Trophoblast cell (in vitro differentiated cells and primary cell): ENCODE measurements at regions not wholly inside any gene's neighbourhood (a gene's known extent, or its start where the extent isn't known, plus 50 kb on each side); places are given as distances from the start of the nearest gene placed in this dataset.

Source experiments
- DNase-seq, 2 donors: peaks; one replicate each; pipeline ENCODE4 v3.0.0-alpha.2; 2016
- H2AFZ ChIP-seq: 2 replicates; pipeline ENCODE4 v1.6.1; 2013; ENCODE audit warnings: low read length, moderate library complexity, mild to moderate bottlenecking; ENCODE audit not compliant: insufficient read depth, poor library complexity
- H2AK5ac ChIP-seq: 2 replicates; pipeline ENCODE4 v1.6.1; 2013; ENCODE audit warnings: mild to moderate bottlenecking, low read length
- H2BK120ac ChIP-seq: 2 replicates; pipeline ENCODE4 v1.6.1; 2013; ENCODE audit warnings: low read length, mild to moderate bottlenecking, moderate library complexity; ENCODE audit not compliant: insufficient read depth, poor library complexity
- H2BK12ac ChIP-seq: 2 replicates; pipeline ENCODE4 v1.6.1; 2013; ENCODE audit warnings: mild to moderate bottlenecking, low read length, moderate library complexity
- H2BK5ac ChIP-seq: 2 replicates; pipeline ENCODE4 v1.6.1; 2013; ENCODE audit warnings: low read length, low read depth, moderate library complexity, mild to moderate bottlenecking; ENCODE audit not compliant: poor library complexity
- H3K14ac ChIP-seq: 2 replicates; pipeline ENCODE4 v1.6.1; 2013; ENCODE audit warnings: mild to moderate bottlenecking, low read length
- H3K18ac ChIP-seq: 2 replicates; pipeline ENCODE4 v1.6.1; 2013; ENCODE audit warnings: mild to moderate bottlenecking, low read length
- H3K23ac ChIP-seq: 2 replicates; pipeline ENCODE4 v1.6.1; 2013; ENCODE audit warnings: low read length
- H3K27ac ChIP-seq: 2 replicates; pipeline ENCODE4 v1.5.1; 2013; ENCODE audit warnings: low read depth, mild to moderate bottlenecking, inconsistent platforms, low read length, moderate library complexity
- H3K27me3 ChIP-seq: 2 replicates; pipeline ENCODE4 v1.6.1; 2013; ENCODE audit warnings: inconsistent platforms, mild to moderate bottlenecking, low read length, moderate library complexity; ENCODE audit not compliant: insufficient read depth
- H3K36me3 ChIP-seq, 2 experiments: 1 replicate in 1 of 2; 2 replicates in 1 of 2; pipeline ENCODE4 v1.6.1; 2013; ENCODE audit warnings: low read length in 2 of 2, mild to moderate bottlenecking in 2 of 2, moderate library complexity in 1 of 2; ENCODE audit not compliant: insufficient read depth in 2 of 2, control insufficient read depth in 1 of 2
- H3K4ac ChIP-seq: 2 replicates; pipeline ENCODE4 v1.6.1; 2013; ENCODE audit warnings: low read depth, mild to moderate bottlenecking, low read length, moderate library complexity
- H3K4me1 ChIP-seq, 2 experiments: 1 replicate in 1 of 2; 2 replicates in 1 of 2; pipeline ENCODE4 v1.6.1; 2013; ENCODE audit warnings: low read length in 2 of 2, mild to moderate bottlenecking in 2 of 2, moderate library complexity in 1 of 2; ENCODE audit not compliant: insufficient read depth in 2 of 2, control insufficient read depth in 1 of 2
- H3K4me2 ChIP-seq: 2 replicates; pipeline ENCODE4 v1.6.1; 2013; ENCODE audit warnings: inconsistent platforms, mild to moderate bottlenecking, low read length, moderate library complexity
- H3K4me3 ChIP-seq: 2 replicates; pipeline ENCODE4 v1.5.1; 2013; ENCODE audit warnings: mild to moderate bottlenecking, low read depth, low read length, inconsistent platforms
- H3K79me1 ChIP-seq: one replicate; pipeline ENCODE4 v1.6.1; 2013; ENCODE audit warnings: low read length
- H3K79me2 ChIP-seq: 2 replicates; pipeline ENCODE4 v1.6.1; 2013; ENCODE audit warnings: low read length, mild to moderate bottlenecking; ENCODE audit not compliant: control insufficient read depth, insufficient read depth, poor library complexity
- H3K9ac ChIP-seq: 2 replicates; pipeline ENCODE4 v1.6.1; 2013; ENCODE audit warnings: mild to moderate bottlenecking, low read length
- H3K9me3 ChIP-seq: 2 replicates; pipeline ENCODE4 v1.6.1; 2013; ENCODE audit warnings: low read depth, mild to moderate bottlenecking, control low read depth, inconsistent platforms, low read length; ENCODE audit not compliant: insufficient read depth
- H4K12ac ChIP-seq: 2 replicates; pipeline ENCODE4 v1.6.1; 2013; ENCODE audit warnings: low read depth, mild to moderate bottlenecking, low read length, moderate library complexity
- H4K8ac ChIP-seq: 2 replicates; pipeline ENCODE4 v1.6.1; 2013; ENCODE audit warnings: low read depth, mild to moderate bottlenecking, low read length, moderate library complexity
- H4K91ac ChIP-seq: one replicate; pipeline ENCODE4 v1.6.1; 2013; ENCODE audit warnings: low read depth, mild to moderate bottlenecking, low read length, moderate library complexity
- WGBS: extraction: QIAGEN DNeasy Blood & Tissue Kit; methylation state at CpG from one replicate; pipeline ENCODE4 v1.1.7; 2013; ENCODE audit warnings: missing lambda C conversion rate; ENCODE audit not compliant: insufficient read length, insufficient coverage; ENCODE audit errors: extremely low coverage; 5-methylcytosine and 5-hydroxymethylcytosine counted together

GRCh38 chr6:165875946-165876345, 212.9 kb upstream of the PDE10A start:
- Histone ChIP-seq H4K91ac (no peak overlapping the region), H2AK5ac (no peak overlapping the region), H2AFZ (no peak overlapping the region), H3K79me2 (no peaks in the 10 kb centered on the region), H3K36me3 (no peaks in the 10 kb centered on the region), H3K18ac (no peak overlapping the region), H3K79me1 (no peaks in the 10 kb centered on the region), H3K27me3 (no peaks in the 10 kb centered on the region), H3K14ac (no peak overlapping the region), H4K12ac (no peak overlapping the region), H3K27ac (no peak overlapping the region), H4K8ac (no peak overlapping the region), H2BK12ac (no peak overlapping the region), H2BK5ac (no peak overlapping the region), H3K9ac (no peak overlapping the region), H3K4me3 (no peak overlapping the region), H2BK120ac (no peak overlapping the region), H3K9me3 (no peaks in the 10 kb centered on the region), H3K4me1 (no peaks in the 10 kb centered on the region), H3K4ac (no peak overlapping the region), H3K4me2 (no peak overlapping the region), H3K23ac (no peak overlapping the region)
- no peak for DNase-seq
- WGBS = no CpG with 5 or more reads among the region's 1 CpG

- H2AK5ac ChIP-seq = no peak overlapping the region
Measured at GRCh38 chr6:165873976-165874375, 210.9 kb upstream of the PDE10A start.

GRCh38 chr6:165872811-165873210, 209.8 kb upstream of the PDE10A start:
- H2AK5ac ChIP-seq = no peak overlapping the region
- no peak overlapping the region for H3K4ac ChIP-seq
- no peaks in the 10 kb centered on the region for H3K79me1 ChIP-seq
- H4K12ac ChIP-seq = no peak overlapping the region
- DNase-seq = no peak
- H4K8ac ChIP-seq = no peak overlapping the region
- H3K4me2 ChIP-seq = no peak overlapping the region
- H3K27ac ChIP-seq = no peak overlapping the region
- no peak overlapping the region for H2BK5ac ChIP-seq
- H3K79me2 ChIP-seq = no peaks in the 10 kb centered on the region
- no peak overlapping the region for H2AFZ ChIP-seq
- H3K9ac ChIP-seq = no peak overlapping the region
- H3K9me3 ChIP-seq = no peaks in the 10 kb centered on the region
- H3K23ac ChIP-seq = no peak overlapping the region
- no peak overlapping the region for H4K91ac ChIP-seq
- no peak overlapping the region for H3K4me3 ChIP-seq
- no CpG with 5 or more reads among the region's 5 CpGs for WGBS
- H2BK12ac ChIP-seq = no peak overlapping the region
- no peak overlapping the region for H3K18ac ChIP-seq
- no peaks in the 10 kb centered on the region for H3K36me3 ChIP-seq
- H3K14ac ChIP-seq = no peak overlapping the region
- H3K4me1 ChIP-seq = no peaks in the 10 kb centered on the region
- no peaks in the 10 kb centered on the region for H3K27me3 ChIP-seq
- H2BK120ac ChIP-seq = no peak overlapping the region

More at GRCh38 chr6:165873976-165874375, 210.9 kb upstream of the PDE10A start:
- H3K14ac ChIP-seq = no peak overlapping the region
- no peaks in the 10 kb centered on the region for H3K79me2 ChIP-seq
- no peaks in the 10 kb centered on the region for H3K27me3 ChIP-seq
- H2BK5ac ChIP-seq = no peak overlapping the region
- no peak overlapping the region for H3K9ac ChIP-seq
- H3K4me3 ChIP-seq = no peak overlapping the region
- no peak overlapping the region for H2BK120ac ChIP-seq
- H2BK12ac ChIP-seq = no peak overlapping the region
- H3K36me3 ChIP-seq = no peaks in the 10 kb centered on the region
- H2AFZ ChIP-seq = no peak overlapping the region
- H3K9me3 ChIP-seq = no peaks in the 10 kb centered on the region
- WGBS = no CpG with 5 or more reads among the region's 2 CpGs
- H3K27ac ChIP-seq = no peak overlapping the region
- no peaks in the 10 kb centered on the region for H3K79me1 ChIP-seq
- no peak overlapping the region for H4K91ac ChIP-seq
- H4K12ac ChIP-seq = no peak overlapping the region
- no peak overlapping the region for H3K4ac ChIP-seq
- no peak overlapping the region for H3K18ac ChIP-seq
- H3K4me2 ChIP-seq = no peak overlapping the region
- no peaks in the 10 kb centered on the region for H3K4me1 ChIP-seq
- no peak overlapping the region for H4K8ac ChIP-seq
- DNase-seq = no peak
- no peak overlapping the region for H3K23ac ChIP-seq

- Histone ChIP-seq H3K79me1 (no peaks in the 10 kb centered on the region), H3K4me3 (no peak overlapping the region), H2AFZ (no peak overlapping the region), H3K23ac (no peak overlapping the region), H3K4me1 (no peaks in the 10 kb centered on the region), H3K14ac (no peak overlapping the region), H3K27ac (no peak overlapping the region), H3K18ac (no peak overlapping the region), H2BK12ac (no peak overlapping the region), H3K9ac (no peak overlapping the region), H3K9me3 (no peaks in the 10 kb centered on the region), H2BK5ac (no peak overlapping the region), H4K8ac (no peak overlapping the region), H3K79me2 (no peaks in the 10 kb centered on the region), H2BK120ac (no peak overlapping the region), H3K4me2 (no peak overlapping the region), H3K4ac (no peak overlapping the region), H4K12ac (no peak overlapping the region), H4K91ac (no peak overlapping the region), H3K36me3 (no peaks in the 10 kb centered on the region), H2AK5ac (no peak overlapping the region), H3K27me3 (no peaks in the 10 kb centered on the region)
- DNase-seq = no peak
- no CpG with 5 or more reads among the region's 3 CpGs for WGBS
Measured at GRCh38 chr6:165872311-165872710, 209.3 kb upstream of the PDE10A start.
